GM12878 (cell line): ENCODE measurements at regions not wholly inside any gene's neighbourhood (a gene's known extent, or its start where the extent isn't known, plus 50 kb on each side); places are given as distances from the start of the nearest gene placed in this dataset.

ENCODE experiments used
- ATAC-seq: fragments of 200-7000 bp; cut with Tn5 transposase; 3 replicates; pipeline ENCODE4 v1.9.1; 2020; ENCODE audit warnings: mild to moderate bottlenecking, moderate library complexity
- BruUV-seq: library from RNA; stranded (reverse); fragments of 400-500 nt; replicated peaks from 2 replicates; lab custom pipeline; 2021; lab: Mats Ljungman, UMichigan
- CTCF ChIA-PET: fragments of 300-600 bp; sonication (Branson Sonifier 250); formaldehyde crosslinking; extraction: SDS; loops from one replicate; lab custom pipeline; 2021; ENCODE audit warnings: inconsistent platforms; lab: Yijun Ruan, JAX
- POLR2A ChIA-PET: fragments of 350-600 bp; formaldehyde crosslinking; extraction: SDS; loops from one replicate; lab custom pipeline; 2021; ENCODE audit warnings: inconsistent platforms; lab: Charles Lee
- RAD21 ChIA-PET: fragments of 300-600 bp; sonication (Branson Sonifier 250); formaldehyde crosslinking; loops from one replicate; lab custom pipeline; 2023; ENCODE audit warnings: antibody characterized with exemption; ENCODE audit not compliant: unreplicated experiment; lab: Charles Lee
- SMC1A ChIA-PET: fragments of 300-600 bp; sonication (Branson Sonifier 250); formaldehyde crosslinking; loops from one replicate; lab custom pipeline; 2023; ENCODE audit not compliant: unreplicated experiment, uncharacterized antibody; lab: Charles Lee
- DNase-seq: peaks from one replicate; pipeline ENCODE4 v3.0.0-alpha.2; 2011; ENCODE audit warnings: low read depth, low spot score
- FAIRE-seq: peaks from 3 replicates; lab custom pipeline; 2011; peaks lifted over from hg19 to GRCh38; lab: Jason Lieb, UNC
- H2AFZ ChIP-seq: 2 replicates; pipeline ENCODE4 v1.6.0; 2011; ENCODE audit warnings: low read depth, low read length, control low read depth; ENCODE audit not compliant: control insufficient read depth
- H3K27ac ChIP-seq: 2 replicates; pipeline ENCODE4 v1.5.1; 2011; ENCODE audit warnings: control low read depth; ENCODE audit not compliant: control insufficient read depth, insufficient read depth
- H3K27me3 ChIP-seq, 2 experiments: replicated peaks in 1 of 2; 2 replicates each; pipeline versions ENCODE4 v1.6.0 to v1.6.1; 2011; ENCODE audit warnings: low read length in 1 of 2; ENCODE audit not compliant: control insufficient read depth in 2 of 2, insufficient read depth in 2 of 2
- H3K36me3 ChIP-seq, 2 experiments: 2 replicates each; pipeline ENCODE4 v1.5.1; 2011; ENCODE audit warnings: low read length in 1 of 2; ENCODE audit not compliant: control insufficient read depth in 2 of 2, insufficient read depth in 2 of 2
- H3K4me1 ChIP-seq: 2 replicates; pipeline ENCODE4 v1.6.1; 2011; ENCODE audit warnings: mild to moderate bottlenecking, low read length, moderate library complexity, mixed read lengths; ENCODE audit not compliant: control insufficient read depth, insufficient read depth
- H3K4me2 ChIP-seq: 2 replicates; pipeline ENCODE4 v1.6.0; 2011; ENCODE audit warnings: control low read depth; ENCODE audit not compliant: control insufficient read depth, insufficient read depth
- H3K4me3 ChIP-seq: fragments of 200-600 bp; sonication (generic); 2 replicates; pipeline ENCODE4 v1.5.1; 2016
- H3K79me2 ChIP-seq: 2 replicates; pipeline ENCODE4 v1.6.0; 2011; ENCODE audit warnings: low read length; ENCODE audit not compliant: control insufficient read depth, insufficient read depth
- H3K9ac ChIP-seq: 2 replicates; pipeline ENCODE4 v1.8.0; 2011; ENCODE audit warnings: low read length, control low read depth, mixed read lengths; ENCODE audit not compliant: control insufficient read depth, insufficient read depth
- H3K9me3 ChIP-seq: replicated peaks from 3 replicates; pipeline ENCODE4 v1.5.1; 2011; ENCODE audit warnings: mild to moderate bottlenecking, low read length; ENCODE audit not compliant: control insufficient read depth, insufficient read depth
- H4K20me1 ChIP-seq: 2 replicates; pipeline ENCODE4 v1.6.0; 2011; ENCODE audit not compliant: control insufficient read depth, insufficient read depth
- POLR2A ChIP-seq: IDR thresholded peaks from 2 replicates; pipeline ENCODE4 v1.6.1; 2011; ENCODE audit warnings: low read depth, mild to moderate bottlenecking, low read length
- POLR2AphosphoS2 ChIP-seq: IDR thresholded peaks from 2 replicates; pipeline ENCODE4 v1.6.1; 2011; ENCODE audit warnings: low read depth, mild to moderate bottlenecking, low read length, improper control_type of control experiment, moderate library complexity
- POLR2AphosphoS5 ChIP-seq: IDR thresholded peaks from 2 replicates; pipeline ENCODE4 v1.6.1; 2011; ENCODE audit warnings: mild to moderate bottlenecking, low read length, inconsistent platforms
- RAD51 ChIP-seq: fragments of 450-650 bp; IDR thresholded peaks from 2 replicates; pipeline ENCODE4 v1.6.1; 2016; ENCODE audit warnings: moderate library complexity, mild to moderate bottlenecking, inconsistent platforms
- SIX5 ChIP-seq: IDR thresholded peaks from 2 replicates; pipeline ENCODE4 v1.6.1; 2011; ENCODE audit warnings: mild to moderate bottlenecking, low read depth, low read length, moderate library complexity; ENCODE audit not compliant: severe bottlenecking
- SMAD1 ChIP-seq: fragments of 450-650 bp; IDR thresholded peaks from 2 replicates; pipeline ENCODE4 v1.6.1; 2018; ENCODE audit warnings: mild to moderate bottlenecking, low read depth; ENCODE audit not compliant: partially characterized antibody
- SREBF1 ChIP-seq: IDR thresholded peaks from 2 replicates; pipeline ENCODE4 v1.6.1; 2012; ENCODE audit warnings: mild to moderate bottlenecking, low read length
- SRF ChIP-seq, 2 experiments: IDR thresholded peaks; 2 replicates each; pipeline ENCODE4 v1.6.1; 2011; ENCODE audit warnings: low read depth in 2 of 2, low read length in 2 of 2, mild to moderate bottlenecking in 1 of 2, moderate library complexity in 1 of 2
- STAT3 ChIP-seq: IDR thresholded peaks from 2 replicates; pipeline ENCODE4 v1.6.1; 2011; ENCODE audit warnings: low read depth, low read length, improper control_type of control experiment
- SUPT20H ChIP-seq: IDR thresholded peaks from 2 replicates; pipeline ENCODE4 v1.6.1; 2011; ENCODE audit warnings: low read depth, mild to moderate bottlenecking, low read length, moderate library complexity, borderline replicate concordance; ENCODE audit not compliant: control insufficient read depth
- SUZ12 ChIP-seq: fragments of 200-600 bp; sonication (generic); IDR thresholded peaks from one replicate; pipeline ENCODE4 v1.6.1; 2018; ENCODE audit warnings: antibody characterized with exemption, mild to moderate bottlenecking; ENCODE audit not compliant: unreplicated experiment
- ZBED1 ChIP-seq: IDR thresholded peaks from 2 replicates; pipeline ENCODE4 v1.6.1; 2016; ENCODE audit warnings: borderline replicate concordance
- WGBS: methylation state at CpG from one replicate; pipeline ENCODE4 v1.1.6; 2016; ENCODE audit warnings: low lambda C conversion rate; ENCODE audit not compliant: insufficient replicate concordance, insufficient coverage; ENCODE audit errors: missing lambda C conversion rate; 5-methylcytosine and 5-hydroxymethylcytosine counted together
- in situ Hi-C: fragments of 300-500 bp; cut with MboI; formaldehyde crosslinking; loops from 9 replicates; pipeline ENCODE4 v1.14.3; 2018; ENCODE audit warnings: mixed read lengths
- intact Hi-C: fragments of 100-400 bp; cut with micrococcal nuclease; formaldehyde crosslinking; loops from one replicate; pipeline ENCODE4 v1.14.2; 2022; ENCODE audit not compliant: unreplicated experiment
- TF ChIP-seq, protein P1 (sequence below): fragments of 450-650 bp; conservative IDR thresholded peaks from 2 replicates; pipeline ENCODE4 v1.6.1; 2017; ENCODE audit warnings: mild to moderate bottlenecking, moderate library complexity
- TF ChIP-seq, protein P2 (sequence below): fragments of 450-650 bp; IDR thresholded peaks from 2 replicates; pipeline ENCODE4 v1.6.1; 2014; ENCODE audit warnings: mild to moderate bottlenecking
- TF ChIP-seq, protein P3 (sequence below): IDR thresholded peaks from 2 replicates; pipeline ENCODE4 v1.6.1; 2012; ENCODE audit warnings: low read length, inconsistent platforms

DNA sequence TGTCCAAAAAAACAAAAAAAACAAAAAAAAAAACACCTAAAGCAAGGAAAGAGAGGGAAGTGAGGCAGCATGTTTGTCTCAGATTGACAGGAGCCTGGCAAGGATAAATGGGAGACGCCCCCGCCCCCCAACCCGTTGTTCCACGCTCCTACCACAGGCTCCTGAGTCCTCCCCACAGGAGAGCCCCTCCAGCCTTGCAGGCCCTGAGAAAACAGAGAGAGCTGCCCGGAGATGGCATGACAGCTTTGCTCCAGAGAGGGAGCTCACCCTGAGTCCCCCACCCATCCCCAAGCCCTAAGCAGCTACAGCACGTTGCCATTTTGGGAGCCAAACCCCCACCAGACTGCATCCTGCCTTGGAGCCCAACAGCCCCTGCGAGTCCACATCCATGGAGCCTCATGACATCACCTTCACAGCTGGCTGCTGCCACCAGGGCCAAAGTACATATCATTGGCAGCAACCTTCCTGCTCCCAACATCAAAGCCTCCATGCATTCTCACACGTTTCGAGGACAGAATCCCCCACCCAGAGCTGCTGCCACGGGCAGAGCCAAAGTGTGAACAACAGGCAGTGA lies 1283.3 kb downstream of the TYW1 start:
- Histone ChIP-seq H4K20me1 (no peaks in the 10 kb centered on the region), H3K27me3 (no peaks in the 10 kb centered on the region), H2AFZ (no peak overlapping the region), H3K9me3 (no peaks in the 10 kb centered on the region; the same call in 2 of the 3 replicates), H3K4me3 (no peak overlapping the region), H3K4me2 (no peak overlapping the region), H3K27ac (no peak overlapping the region), H3K79me2 (no peaks in the 10 kb centered on the region), H3K9ac (no peak overlapping the region), H3K36me3 (no peaks in the 10 kb centered on the region), H3K4me1 (no peaks in the 10 kb centered on the region)
- POLR2A ChIA-PET = no interaction called here
- TF ChIP-seq RAD51 (no peak), SIX5 (no peak)
- in situ Hi-C loops (no loop called here), intact Hi-C loops (no loop called here)
- no TSS peak for BruUV-seq
- DNase-seq (no peak), ATAC-seq (no peak), FAIRE-seq (no peak)
- 6% methylated on average over 10 of the region's 10 CpGs for WGBS
- CTCF ChIA-PET = no interaction called here
- RAD21 ChIA-PET = no interaction called here
- SMC1A ChIA-PET = no interaction called here

DNA sequence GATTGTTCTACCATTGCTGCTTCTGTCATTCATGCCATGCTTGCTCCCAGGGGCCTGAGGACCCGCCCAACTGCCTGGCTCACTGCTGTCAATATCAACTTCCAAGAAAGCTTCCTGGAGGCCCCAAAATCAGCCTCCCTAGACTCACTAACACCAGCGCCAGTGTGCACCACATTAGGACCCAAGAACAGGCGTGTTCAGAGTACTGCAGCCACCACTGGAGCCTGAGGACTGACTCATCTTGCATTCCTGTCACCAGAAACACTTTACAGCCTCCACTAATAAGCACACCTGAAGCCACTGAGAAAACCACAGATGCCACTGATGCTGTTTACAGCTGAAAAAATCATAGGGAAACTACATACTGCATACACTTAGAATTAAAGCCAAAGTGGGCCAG lies 1284.3 kb downstream of the TYW1 start:
- FAIRE-seq (no peak), ATAC-seq (no peak), DNase-seq (no peak)
- ChIA-PET CTCF (no interaction called here), RAD21 (no interaction called here), SMC1A (no interaction called here), POLR2A (no interaction called here)
- no peaks in the 10 kb centered on the region; the same call in 2 of the 3 replicates for H3K9me3 ChIP-seq
- no peak overlapping the region for H3K9ac ChIP-seq
- H3K4me1 ChIP-seq = no peaks in the 10 kb centered on the region
- no peaks in the 10 kb centered on the region for H4K20me1 ChIP-seq
- TF ChIP-seq POLR2AphosphoS5 (no peak), STAT3 (no peak), SMAD1 (no peak), POLR2A (no peak), POLR2AphosphoS2 (no peak), SUZ12 (no peak), ZBED1 (no peak), SUPT20H (no peak), SRF (IDR thresholded peaks at IDR 0.05; ENCODE audit: low read depth in 2 of 2, low read length in 2 of 2) (no peak), SREBF1 (no peak)
- TF ChIP-seq, protein P1, sequence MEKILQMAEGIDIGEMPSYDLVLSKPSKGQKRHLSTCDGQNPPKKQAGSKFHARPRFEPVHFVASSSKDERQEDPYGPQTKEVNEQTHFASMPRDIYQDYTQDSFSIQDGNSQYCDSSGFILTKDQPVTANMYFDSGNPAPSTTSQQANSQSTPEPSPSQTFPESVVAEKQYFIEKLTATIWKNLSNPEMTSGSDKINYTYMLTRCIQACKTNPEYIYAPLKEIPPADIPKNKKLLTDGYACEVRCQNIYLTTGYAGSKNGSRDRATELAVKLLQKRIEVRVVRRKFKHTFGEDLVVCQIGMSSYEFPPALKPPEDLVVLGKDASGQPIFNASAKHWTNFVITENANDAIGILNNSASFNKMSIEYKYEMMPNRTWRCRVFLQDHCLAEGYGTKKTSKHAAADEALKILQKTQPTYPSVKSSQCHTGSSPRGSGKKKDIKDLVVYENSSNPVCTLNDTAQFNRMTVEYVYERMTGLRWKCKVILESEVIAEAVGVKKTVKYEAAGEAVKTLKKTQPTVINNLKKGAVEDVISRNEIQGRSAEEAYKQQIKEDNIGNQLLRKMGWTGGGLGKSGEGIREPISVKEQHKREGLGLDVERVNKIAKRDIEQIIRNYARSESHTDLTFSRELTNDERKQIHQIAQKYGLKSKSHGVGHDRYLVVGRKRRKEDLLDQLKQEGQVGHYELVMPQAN = no peak
- TF ChIP-seq, protein P2, sequence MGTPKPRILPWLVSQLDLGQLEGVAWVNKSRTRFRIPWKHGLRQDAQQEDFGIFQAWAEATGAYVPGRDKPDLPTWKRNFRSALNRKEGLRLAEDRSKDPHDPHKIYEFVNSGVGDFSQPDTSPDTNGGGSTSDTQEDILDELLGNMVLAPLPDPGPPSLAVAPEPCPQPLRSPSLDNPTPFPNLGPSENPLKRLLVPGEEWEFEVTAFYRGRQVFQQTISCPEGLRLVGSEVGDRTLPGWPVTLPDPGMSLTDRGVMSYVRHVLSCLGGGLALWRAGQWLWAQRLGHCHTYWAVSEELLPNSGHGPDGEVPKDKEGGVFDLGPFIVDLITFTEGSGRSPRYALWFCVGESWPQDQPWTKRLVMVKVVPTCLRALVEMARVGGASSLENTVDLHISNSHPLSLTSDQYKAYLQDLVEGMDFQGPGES = no peak
- TF ChIP-seq, protein P3, sequence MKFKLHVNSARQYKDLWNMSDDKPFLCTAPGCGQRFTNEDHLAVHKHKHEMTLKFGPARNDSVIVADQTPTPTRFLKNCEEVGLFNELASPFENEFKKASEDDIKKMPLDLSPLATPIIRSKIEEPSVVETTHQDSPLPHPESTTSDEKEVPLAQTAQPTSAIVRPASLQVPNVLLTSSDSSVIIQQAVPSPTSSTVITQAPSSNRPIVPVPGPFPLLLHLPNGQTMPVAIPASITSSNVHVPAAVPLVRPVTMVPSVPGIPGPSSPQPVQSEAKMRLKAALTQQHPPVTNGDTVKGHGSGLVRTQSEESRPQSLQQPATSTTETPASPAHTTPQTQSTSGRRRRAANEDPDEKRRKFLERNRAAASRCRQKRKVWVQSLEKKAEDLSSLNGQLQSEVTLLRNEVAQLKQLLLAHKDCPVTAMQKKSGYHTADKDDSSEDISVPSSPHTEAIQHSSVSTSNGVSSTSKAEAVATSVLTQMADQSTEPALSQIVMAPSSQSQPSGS = no peak
- H3K79me2 ChIP-seq = no peaks in the 10 kb centered on the region
- in situ Hi-C loops = no loop called here
- BruUV-seq = no TSS peak
- intact Hi-C loops = no loop called here
- no peak overlapping the region for H2AFZ ChIP-seq
- no peak overlapping the region for H3K27ac ChIP-seq
- 0% methylated on average over 3 of the region's 3 CpGs for WGBS
- no peaks in the 10 kb centered on the region for H3K27me3 ChIP-seq
- no peak overlapping the region for H3K4me2 ChIP-seq
- H3K4me3 ChIP-seq = no peak overlapping the region
- no peaks in the 10 kb centered on the region for H3K36me3 ChIP-seq
